ENCODE measurements at regions not wholly inside any gene's neighbourhood (a gene's known extent, or its start where the extent isn't known, plus 50 kb on each side); places are given as distances from the start of the nearest gene placed in this dataset.

DNA sequence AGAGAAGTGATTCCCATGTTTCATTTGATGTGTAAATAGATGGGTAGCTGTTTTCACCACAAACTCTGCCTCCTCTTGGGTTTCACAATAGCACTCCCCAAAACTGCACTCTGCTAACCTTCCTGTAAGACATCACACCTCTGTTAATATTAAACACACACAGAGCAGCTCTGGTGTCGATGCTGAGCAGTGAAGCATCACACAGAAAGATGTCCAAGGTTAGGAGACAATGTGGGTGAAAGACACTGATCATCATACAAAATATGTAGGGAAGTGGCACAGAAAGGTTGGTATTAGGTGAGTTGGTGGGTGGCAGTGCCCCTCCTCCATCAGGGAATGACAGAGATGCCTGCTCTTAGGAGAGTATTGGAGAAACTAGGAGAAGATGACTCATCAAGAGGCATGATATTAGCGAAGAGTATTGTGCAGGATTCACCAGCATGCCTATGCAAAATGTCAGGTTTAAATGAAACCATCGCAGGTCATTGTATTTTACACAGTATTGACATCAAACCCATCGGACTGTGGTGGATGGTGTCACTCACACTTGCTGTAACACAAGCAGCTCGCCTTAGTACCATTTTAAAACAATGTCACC is 199.7 kb downstream of the TBXT start:
- Histone ChIP-seq H3K9me3 (ENCODE audit: control insufficient read depth in 1 of 2, low read length in 2 of 2) (no peaks in the 10 kb centered on the region), H3K36me3 (ENCODE audit: control insufficient read depth in 1 of 2, insufficient read depth in 2 of 2, low read length in 2 of 2) (no peaks in the 10 kb centered on the region), H3K4me3 (ENCODE audit: low read depth in 1 of 2, low read length in 2 of 2) (no peak overlapping the region), H3K27me3 (ENCODE audit: low read depth, low read length) (no peaks in the 10 kb centered on the region), H3K27ac (ENCODE audit: low read length) (no peak overlapping the region), H3K4me1 (ENCODE audit: control insufficient read depth in 1 of 2, insufficient read depth in 2 of 2, low read length in 2 of 2) (no peaks in the 10 kb centered on the region)

DNA sequence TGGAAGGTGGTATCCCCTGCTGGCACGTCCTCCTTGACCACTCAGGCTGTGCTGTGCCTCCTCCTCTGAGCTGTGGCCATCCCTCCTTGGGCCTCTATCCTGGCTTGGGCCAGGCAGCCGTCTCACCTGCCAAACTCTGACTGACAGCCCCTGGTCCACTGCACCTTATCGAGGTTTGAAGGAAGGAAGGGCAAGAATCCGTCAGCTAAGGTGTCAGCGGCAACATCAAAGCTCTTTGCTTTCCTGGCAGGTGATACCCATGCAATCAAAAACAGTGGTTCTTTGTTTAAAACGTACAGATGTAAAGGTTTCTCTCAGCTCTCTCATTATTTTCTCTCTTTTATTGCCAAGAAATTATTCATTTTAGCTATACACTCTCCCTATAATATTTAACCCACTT is 203.9 kb downstream of the TBXT start:
- Histone ChIP-seq H3K4me1 (ENCODE audit: control insufficient read depth in 1 of 2, insufficient read depth in 2 of 2, low read length in 2 of 2) (no peaks in the 10 kb centered on the region), H3K9me3 (ENCODE audit: control insufficient read depth in 1 of 2, low read length in 2 of 2) (no peaks in the 10 kb centered on the region), H3K27me3 (ENCODE audit: low read depth, low read length) (no peaks in the 10 kb centered on the region), H3K27ac (ENCODE audit: low read length) (no peak overlapping the region), H3K4me3 (ENCODE audit: low read depth in 1 of 2, low read length in 2 of 2) (no peak overlapping the region), H3K36me3 (ENCODE audit: control insufficient read depth in 1 of 2, insufficient read depth in 2 of 2, low read length in 2 of 2) (no peaks in the 10 kb centered on the region)

DNA sequence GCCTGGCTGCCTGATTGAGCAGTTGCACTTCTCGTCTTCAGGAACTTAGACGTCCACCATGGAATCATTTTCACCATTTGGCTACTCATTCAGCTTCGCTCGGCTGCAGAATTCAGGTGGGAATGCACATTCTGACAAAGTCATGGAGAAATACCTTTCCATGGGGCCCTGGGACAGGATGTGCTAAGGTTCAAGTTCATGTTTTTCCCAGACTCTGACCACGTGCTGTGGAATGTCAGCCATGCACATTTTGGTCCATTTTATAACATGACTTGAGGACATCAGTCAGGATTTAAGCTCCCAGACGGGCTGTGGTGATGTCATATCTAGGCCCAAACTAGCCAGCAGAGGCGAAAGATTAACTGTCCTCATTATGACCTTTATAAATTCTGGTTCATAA is 205.3 kb downstream of the TBXT start:
- Histone ChIP-seq H3K36me3 (ENCODE audit: control insufficient read depth in 1 of 2, insufficient read depth in 2 of 2, low read length in 2 of 2) (no peaks in the 10 kb centered on the region), H3K9me3 (ENCODE audit: control insufficient read depth in 1 of 2, low read length in 2 of 2) (no peaks in the 10 kb centered on the region), H3K4me3 (ENCODE audit: low read depth in 1 of 2, low read length in 2 of 2) (no peak overlapping the region), H3K27ac (ENCODE audit: low read length) (no peak overlapping the region), H3K4me1 (ENCODE audit: control insufficient read depth in 1 of 2, insufficient read depth in 2 of 2, low read length in 2 of 2) (no peaks in the 10 kb centered on the region), H3K27me3 (ENCODE audit: low read depth, low read length) (no peaks in the 10 kb centered on the region)

DNA sequence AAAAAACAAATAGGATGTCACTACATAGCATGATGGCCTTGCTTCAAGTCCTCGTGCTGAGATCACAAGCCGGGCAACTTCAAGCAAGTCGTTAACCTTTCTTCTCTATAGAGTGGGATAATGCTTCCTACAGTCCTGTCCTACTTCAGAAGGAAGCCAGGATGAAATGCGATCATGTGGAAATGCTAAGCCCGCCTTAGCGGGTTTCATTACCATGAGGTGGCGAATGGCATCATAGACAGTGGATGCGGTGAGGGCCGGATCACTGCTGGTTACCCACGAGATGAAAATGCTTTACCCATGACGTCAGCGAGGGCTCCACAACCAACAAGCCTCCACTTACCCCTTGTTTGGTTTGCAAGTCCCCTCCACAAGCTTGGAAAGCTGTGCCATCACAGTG is 206.4 kb downstream of the TBXT start:
- Histone ChIP-seq H3K4me1 (ENCODE audit: control insufficient read depth in 1 of 2, insufficient read depth in 2 of 2, low read length in 2 of 2) (no peaks in the 10 kb centered on the region), H3K27me3 (ENCODE audit: low read depth, low read length) (no peaks in the 10 kb centered on the region)

DNA sequence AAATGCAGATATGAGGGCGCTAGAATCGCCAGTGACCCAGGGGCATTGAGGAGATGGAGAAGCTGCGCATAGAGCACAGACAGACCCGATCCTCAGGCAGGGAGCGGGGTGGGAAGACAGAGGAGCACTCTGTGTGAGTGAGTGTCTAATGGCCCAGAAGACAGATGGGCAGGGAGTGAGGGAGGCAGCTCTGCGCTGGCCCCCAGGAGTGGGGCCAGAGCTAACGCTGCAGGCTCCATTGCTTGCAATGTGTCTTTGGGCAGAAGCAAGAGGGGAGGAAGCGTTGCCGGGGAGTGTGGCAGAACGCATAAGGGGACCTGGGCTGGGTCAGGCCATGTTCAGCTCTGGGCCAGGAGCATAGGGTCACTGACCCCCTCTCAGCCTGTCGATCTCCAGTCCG is 207.0 kb downstream of the TBXT start:
- no peak overlapping the region for H3K27ac ChIP-seq (ENCODE audit: low read length)
- no peaks in the 10 kb centered on the region for H3K4me1 ChIP-seq (ENCODE audit: control insufficient read depth in 1 of 2, insufficient read depth in 2 of 2, low read length in 2 of 2)
- H3K27me3 ChIP-seq (ENCODE audit: low read depth, low read length): no peaks in the 10 kb centered on the region
- H3K36me3 ChIP-seq (ENCODE audit: control insufficient read depth in 1 of 2, insufficient read depth in 2 of 2, low read length in 2 of 2): no peaks in the 10 kb centered on the region
- H3K9me3 ChIP-seq (ENCODE audit: control insufficient read depth in 1 of 2, low read length in 2 of 2): no peaks in the 10 kb centered on the region
- no peak overlapping the region for H3K4me3 ChIP-seq (ENCODE audit: low read depth in 1 of 2, low read length in 2 of 2)

More for the DNA sequence above, 206.4 kb downstream of the TBXT start:
- Histone ChIP-seq H3K36me3 (ENCODE audit: control insufficient read depth in 1 of 2, insufficient read depth in 2 of 2, low read length in 2 of 2) (no peaks in the 10 kb centered on the region), H3K27ac (ENCODE audit: low read length) (no peak overlapping the region), H3K4me3 (ENCODE audit: low read depth in 1 of 2, low read length in 2 of 2) (no peak overlapping the region), H3K9me3 (ENCODE audit: control insufficient read depth in 1 of 2, low read length in 2 of 2) (no peaks in the 10 kb centered on the region)

DNA sequence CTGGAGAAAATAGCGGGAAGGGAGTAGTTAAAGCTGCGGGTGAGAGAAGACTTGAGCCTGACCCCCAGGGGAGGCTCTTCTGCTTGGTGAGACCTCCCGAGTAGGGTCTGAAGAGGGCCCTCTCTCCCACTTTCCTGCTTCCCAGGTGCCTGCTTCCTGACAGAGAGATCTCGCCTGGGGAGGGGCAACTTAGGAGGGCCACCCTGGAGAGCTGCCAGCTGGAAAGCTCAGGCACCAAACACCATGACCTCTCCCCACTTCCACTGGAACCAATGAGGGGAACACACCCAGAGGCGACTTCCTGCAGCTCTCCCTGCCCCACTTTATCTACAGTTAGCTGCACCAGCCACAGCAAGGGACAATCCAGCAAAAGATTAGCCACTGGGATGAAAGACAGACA is 208.0 kb downstream of the TBXT start:
- H3K27ac ChIP-seq (ENCODE audit: low read length): no peak overlapping the region
- H3K4me1 ChIP-seq (ENCODE audit: control insufficient read depth in 1 of 2, insufficient read depth in 2 of 2, low read length in 2 of 2): no peaks in the 10 kb centered on the region
- H3K4me3 ChIP-seq (ENCODE audit: low read depth in 1 of 2, low read length in 2 of 2): no peak overlapping the region
- no peaks in the 10 kb centered on the region for H3K9me3 ChIP-seq (ENCODE audit: control insufficient read depth in 1 of 2, low read length in 2 of 2)
- H3K36me3 ChIP-seq (ENCODE audit: control insufficient read depth in 1 of 2, insufficient read depth in 2 of 2, low read length in 2 of 2): no peaks in the 10 kb centered on the region
- H3K27me3 ChIP-seq (ENCODE audit: low read depth, low read length): no peaks in the 10 kb centered on the region

DNA sequence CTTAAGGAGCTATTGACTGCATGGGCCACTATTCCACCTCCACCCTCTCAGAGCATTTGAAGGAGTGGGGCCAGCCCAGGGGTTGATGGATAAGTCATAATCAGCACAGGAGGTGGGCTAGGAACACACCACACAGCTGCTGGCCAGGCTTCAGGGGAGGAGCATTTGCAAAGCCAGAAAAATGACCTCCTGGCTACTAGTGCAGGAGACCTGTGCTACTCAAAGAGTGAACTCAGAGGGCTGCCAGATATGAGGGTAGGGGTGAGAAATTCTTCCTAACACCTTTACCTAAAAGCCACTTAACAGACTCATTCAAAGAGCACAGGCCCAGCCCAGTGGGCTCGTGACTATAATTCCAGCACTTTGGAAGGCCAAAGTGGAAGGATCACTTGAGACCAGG is 210.8 kb downstream of the TBXT start:
- no peak overlapping the region for H3K4me3 ChIP-seq (ENCODE audit: low read depth in 1 of 2, low read length in 2 of 2)
- no peaks in the 10 kb centered on the region for H3K9me3 ChIP-seq (ENCODE audit: control insufficient read depth in 1 of 2, low read length in 2 of 2)
- no peaks in the 10 kb centered on the region for H3K4me1 ChIP-seq (ENCODE audit: control insufficient read depth in 1 of 2, insufficient read depth in 2 of 2, low read length in 2 of 2)
- H3K36me3 ChIP-seq (ENCODE audit: control insufficient read depth in 1 of 2, insufficient read depth in 2 of 2, low read length in 2 of 2): no peaks in the 10 kb centered on the region
- no peaks in the 10 kb centered on the region for H3K27me3 ChIP-seq (ENCODE audit: low read depth, low read length)
- H3K27ac ChIP-seq (ENCODE audit: low read length): no peak overlapping the region

DNA sequence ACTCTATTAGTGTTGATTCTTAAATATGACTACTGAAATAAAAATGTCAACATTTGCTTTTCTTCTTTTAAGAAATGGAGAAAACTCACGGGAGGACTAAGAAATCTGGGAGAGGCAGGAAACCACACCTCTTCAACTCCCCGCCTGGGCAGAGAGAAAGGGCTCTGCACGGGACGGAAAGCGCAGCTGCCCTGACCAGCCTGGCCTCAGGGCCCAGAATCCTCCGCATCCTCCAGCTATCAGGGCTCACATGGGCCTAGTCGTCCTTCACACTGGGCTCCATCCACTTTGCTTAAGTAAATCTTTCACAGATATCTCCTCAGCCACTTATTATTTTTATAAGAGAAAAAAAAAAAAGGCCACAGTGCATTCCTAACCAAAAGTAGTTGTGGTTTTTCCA is 215.1 kb downstream of the TBXT start:
- peaks cover 0 to 8% of the 10 kb centered on the region in 2 donors for H3K36me3 ChIP-seq (ENCODE audit: control insufficient read depth in 1 of 2, insufficient read depth in 2 of 2, low read length in 2 of 2)
- no peak overlapping the region for H3K27ac ChIP-seq (ENCODE audit: low read length)
- no peak overlapping the region for H3K4me3 ChIP-seq (ENCODE audit: low read depth in 1 of 2, low read length in 2 of 2)
- H3K27me3 ChIP-seq (ENCODE audit: low read depth, low read length): no peaks in the 10 kb centered on the region
- H3K9me3 ChIP-seq (ENCODE audit: control insufficient read depth in 1 of 2, low read length in 2 of 2): no peaks in the 10 kb centered on the region
- no peaks in the 10 kb centered on the region for H3K4me1 ChIP-seq (ENCODE audit: control insufficient read depth in 1 of 2, insufficient read depth in 2 of 2, low read length in 2 of 2)

DNA sequence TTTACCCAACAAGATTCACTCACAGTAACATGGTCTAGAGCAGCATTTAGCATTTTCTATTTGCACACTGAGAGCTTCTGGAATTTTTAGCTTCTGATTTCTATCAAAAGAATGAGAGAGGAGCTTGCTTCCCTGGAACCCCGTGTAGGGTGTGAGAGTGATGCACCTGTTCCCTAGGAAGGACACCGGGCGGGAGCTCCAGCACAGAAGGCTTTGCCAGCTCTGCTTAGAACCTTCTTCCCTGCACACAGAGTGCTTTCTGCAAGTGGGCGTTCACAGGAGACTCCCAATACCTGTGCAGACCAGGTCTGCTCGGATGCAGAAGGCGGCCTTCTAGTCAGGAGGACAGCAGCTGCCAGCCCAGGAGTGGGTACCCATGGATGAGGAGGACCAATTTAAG is 217.3 kb downstream of the TBXT start:
- H3K4me1 ChIP-seq (ENCODE audit: control insufficient read depth in 1 of 2, insufficient read depth in 2 of 2, low read length in 2 of 2): no peaks in the 10 kb centered on the region
- no peak overlapping the region for H3K4me3 ChIP-seq (ENCODE audit: low read depth in 1 of 2, low read length in 2 of 2)
- no peaks in the 10 kb centered on the region for H3K9me3 ChIP-seq (ENCODE audit: control insufficient read depth in 1 of 2, low read length in 2 of 2)
- no peak overlapping the region for H3K27ac ChIP-seq (ENCODE audit: low read length)
- H3K36me3 ChIP-seq (ENCODE audit: control insufficient read depth in 1 of 2, insufficient read depth in 2 of 2, low read length in 2 of 2): peaks cover 0 to 8% of the 10 kb centered on the region in 2 donors
- H3K27me3 ChIP-seq (ENCODE audit: low read depth, low read length): no peaks in the 10 kb centered on the region

DNA sequence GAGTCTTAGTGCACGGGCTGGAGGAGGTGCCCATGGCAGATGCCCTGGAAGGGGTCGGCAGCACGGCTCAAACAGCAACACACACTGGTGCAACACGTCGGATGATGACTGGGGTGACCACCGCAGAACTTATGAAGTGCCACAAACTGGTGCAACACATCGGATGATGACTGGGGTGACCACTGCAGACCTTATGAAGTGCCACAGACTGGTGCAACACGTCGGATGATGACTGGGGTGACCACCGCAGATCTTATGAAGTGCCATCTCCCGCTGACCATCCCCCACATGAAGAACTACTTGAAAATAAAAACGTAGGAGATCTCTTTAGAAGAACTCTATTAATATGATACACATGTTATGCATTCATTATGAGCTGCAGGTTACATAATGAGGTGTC is 218.3 kb downstream of the TBXT start:
- H3K9me3 ChIP-seq (ENCODE audit: control insufficient read depth in 1 of 2, low read length in 2 of 2): no peaks in the 10 kb centered on the region
- peaks cover 0 to 8% of the 10 kb centered on the region in 2 donors for H3K36me3 ChIP-seq (ENCODE audit: control insufficient read depth in 1 of 2, insufficient read depth in 2 of 2, low read length in 2 of 2)
- H3K4me1 ChIP-seq (ENCODE audit: control insufficient read depth in 1 of 2, insufficient read depth in 2 of 2, low read length in 2 of 2): no peaks in the 10 kb centered on the region
- no peak overlapping the region for H3K4me3 ChIP-seq (ENCODE audit: low read depth in 1 of 2, low read length in 2 of 2)
- H3K27ac ChIP-seq (ENCODE audit: low read length): no peak overlapping the region
- no peaks in the 10 kb centered on the region for H3K27me3 ChIP-seq (ENCODE audit: low read depth, low read length)

DNA sequence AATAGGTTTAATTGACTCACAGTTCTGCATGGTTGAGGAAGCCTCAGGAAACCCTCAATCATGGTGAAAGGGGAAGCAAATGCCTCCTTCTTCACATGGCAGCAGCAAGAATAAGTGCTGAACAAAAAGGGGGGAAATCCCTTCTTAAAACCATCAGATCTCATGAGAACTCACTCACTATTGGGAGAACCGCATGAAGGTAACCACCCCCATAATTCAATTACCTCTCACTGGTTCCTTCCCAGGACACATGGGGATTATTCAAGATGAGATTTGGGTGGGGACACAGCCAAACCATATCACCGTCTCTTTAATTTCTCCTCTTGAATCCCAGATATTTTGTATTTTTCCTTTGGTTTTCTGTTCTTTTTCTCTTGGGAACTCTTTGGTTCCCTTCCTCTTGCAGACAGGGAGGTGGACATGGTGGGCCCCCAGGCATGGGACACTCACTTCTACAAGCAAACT is 223.6 kb downstream of the TBXT start:
- no peaks in the 10 kb centered on the region for H3K27me3 ChIP-seq (ENCODE audit: low read depth, low read length)
- no peak overlapping the region for H3K4me3 ChIP-seq (ENCODE audit: low read depth in 1 of 2, low read length in 2 of 2)
- H3K27ac ChIP-seq (ENCODE audit: low read length): no peak overlapping the region
- peaks cover 0 to 8% of the 10 kb centered on the region in 2 donors for H3K36me3 ChIP-seq (ENCODE audit: control insufficient read depth in 1 of 2, insufficient read depth in 2 of 2, low read length in 2 of 2)
- no peaks in the 10 kb centered on the region for H3K9me3 ChIP-seq (ENCODE audit: control insufficient read depth in 1 of 2, low read length in 2 of 2)
- no peaks in the 10 kb centered on the region for H3K4me1 ChIP-seq (ENCODE audit: control insufficient read depth in 1 of 2, insufficient read depth in 2 of 2, low read length in 2 of 2)

DNA sequence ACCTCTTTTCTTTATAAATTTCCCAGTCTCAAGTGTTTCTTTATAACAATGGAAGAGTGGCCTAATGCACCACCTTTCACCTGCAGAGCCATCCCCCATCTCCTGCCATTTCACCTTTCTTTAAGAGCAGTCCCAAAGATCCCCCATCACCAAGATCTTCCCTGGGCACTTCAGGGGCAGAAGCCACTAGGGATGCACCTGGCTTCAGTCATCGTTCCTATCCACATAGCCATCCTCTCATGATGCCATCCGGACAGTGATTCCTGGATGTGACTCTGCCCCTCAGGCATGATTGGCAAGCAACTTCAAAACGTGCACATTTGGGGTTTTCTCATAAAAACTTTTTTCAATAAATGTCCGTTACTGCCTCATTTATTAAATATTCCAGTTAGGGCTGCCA is 225.9 kb downstream of the TBXT start:
- Histone ChIP-seq H3K9me3 (ENCODE audit: control insufficient read depth in 1 of 2, low read length in 2 of 2) (no peaks in the 10 kb centered on the region), H3K4me3 (ENCODE audit: low read depth in 1 of 2, low read length in 2 of 2) (no peak overlapping the region), H3K4me1 (ENCODE audit: control insufficient read depth in 1 of 2, insufficient read depth in 2 of 2, low read length in 2 of 2) (no peaks in the 10 kb centered on the region), H3K36me3 (ENCODE audit: control insufficient read depth in 1 of 2, insufficient read depth in 2 of 2, low read length in 2 of 2) (peaks cover 0 to 4% of the 10 kb centered on the region in 2 donors), H3K27ac (ENCODE audit: low read length) (no peak overlapping the region), H3K27me3 (ENCODE audit: low read depth, low read length) (no peaks in the 10 kb centered on the region)

Data from muscle layer of duodenum (tissue), 2 donors.